Iris pigment epithelial cell (primary cell): ENCODE measurements at regions not wholly inside any gene's neighbourhood (a gene's known extent, or its start where the extent isn't known, plus 50 kb on each side); places are given as distances from the start of the nearest gene placed in this dataset.
"Not testable (repeated sequence)": the region's sequence is repeated elsewhere in the genome, so short reads cannot be mapped to it uniquely, and the experiment has no call there.

Experiments used
- DNase-seq: peaks from one replicate; pipeline ENCODE4 v3.0.0-alpha.2; 2011; ENCODE audit warnings: low read depth

DNA sequence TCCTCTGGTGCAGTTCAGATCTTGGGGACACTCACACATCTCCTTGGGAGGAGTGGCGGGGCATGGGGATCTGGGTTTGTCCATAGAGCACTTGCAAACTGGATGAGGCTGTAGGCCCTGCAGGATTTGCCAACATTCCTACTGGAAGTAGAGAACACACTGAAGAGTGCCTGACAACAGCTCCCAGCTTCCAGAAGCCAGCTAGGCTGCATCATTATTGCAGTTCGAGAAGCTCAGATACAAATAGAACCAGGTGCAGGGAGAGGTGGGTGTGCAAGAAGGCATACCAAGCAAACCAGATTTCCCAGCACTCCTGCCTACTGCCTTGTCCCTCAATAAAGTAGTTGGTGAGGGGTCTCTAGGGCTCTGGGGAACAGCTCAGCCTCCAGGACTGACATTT, 52.5 kb downstream of the RHOB start:
- no peak for DNase-seq

- peak; percentile 99 for DNase-seq
Observed at GRCh38 chr2:20501974-20502373, 55.1 kb downstream of the RHOB start.

DNA sequence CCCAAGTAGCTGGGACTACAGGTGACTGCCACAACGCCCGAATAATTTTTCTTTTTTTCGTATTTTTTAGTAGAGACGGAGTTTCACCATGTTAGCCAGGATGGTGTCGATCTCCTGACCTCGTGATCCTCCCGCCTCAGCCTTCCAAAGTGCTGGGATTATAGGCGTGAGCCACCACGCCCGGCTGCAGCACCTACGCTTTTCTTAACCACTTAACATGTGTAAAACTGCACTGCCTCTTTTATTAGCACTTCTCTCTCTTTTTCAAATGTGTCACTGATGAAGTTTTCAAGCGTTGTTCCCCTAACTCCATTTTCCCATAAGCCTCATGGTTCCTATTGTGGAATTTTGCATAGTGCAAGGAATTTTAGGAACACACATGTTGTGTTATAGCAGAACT, 55.6 kb downstream of the RHOB start:
- DNase-seq, result not testable (repeated sequence)

GRCh38 chr2:20504174-20504573, 57.3 kb downstream of the RHOB start:
- DNase-seq, result no peak

DNA sequence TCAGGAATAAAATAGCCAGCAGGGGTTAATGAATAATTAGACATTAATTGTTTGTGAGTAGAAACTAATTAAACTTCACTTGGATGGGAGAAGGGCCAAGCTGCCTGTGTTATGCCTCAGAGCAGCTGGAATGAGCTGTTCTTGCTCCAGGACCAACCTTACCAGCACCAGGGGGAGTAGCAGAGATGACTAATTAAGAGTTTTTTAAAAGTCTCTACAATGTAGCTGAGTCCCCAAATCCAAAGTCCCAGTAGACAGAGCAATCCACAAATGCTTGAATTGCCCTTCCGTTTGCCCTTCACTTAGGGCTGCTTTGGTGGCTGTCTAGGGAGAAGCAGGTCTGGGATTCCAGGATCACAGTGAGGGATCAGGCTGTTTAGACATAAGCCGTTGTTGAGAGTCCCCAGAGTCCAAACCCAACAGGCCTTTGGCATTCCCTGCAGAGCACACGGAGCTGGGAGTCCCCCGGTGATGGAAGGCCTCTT, 59.4 kb downstream of the RHOB start:
- peak; percentile 70 for DNase-seq

DNA sequence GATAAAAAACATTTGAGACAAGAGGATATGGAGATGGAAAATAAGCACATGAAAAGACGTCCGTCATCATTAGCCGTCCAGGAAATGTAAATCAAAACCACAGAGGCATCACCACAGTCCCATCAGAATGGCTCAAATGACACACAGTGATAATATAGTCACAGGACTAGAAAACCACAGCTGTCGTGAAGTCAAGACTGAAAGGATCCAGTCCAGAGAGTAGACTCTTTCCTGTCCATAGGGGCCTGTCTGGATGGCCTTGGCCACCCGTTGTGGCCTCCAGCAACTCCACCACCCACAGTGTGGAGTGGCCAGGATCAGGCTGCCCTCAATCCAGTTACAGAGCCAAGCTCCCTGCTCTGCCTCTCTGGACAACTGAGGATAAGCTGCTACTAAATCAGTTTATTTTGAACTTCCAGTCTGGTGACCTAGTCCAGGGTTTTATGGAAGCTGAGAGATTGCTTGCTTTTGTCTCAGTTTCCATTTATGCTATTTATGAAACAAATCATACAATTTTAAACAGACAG, 60.4 kb downstream of the RHOB start:
- no peak for DNase-seq

DNA sequence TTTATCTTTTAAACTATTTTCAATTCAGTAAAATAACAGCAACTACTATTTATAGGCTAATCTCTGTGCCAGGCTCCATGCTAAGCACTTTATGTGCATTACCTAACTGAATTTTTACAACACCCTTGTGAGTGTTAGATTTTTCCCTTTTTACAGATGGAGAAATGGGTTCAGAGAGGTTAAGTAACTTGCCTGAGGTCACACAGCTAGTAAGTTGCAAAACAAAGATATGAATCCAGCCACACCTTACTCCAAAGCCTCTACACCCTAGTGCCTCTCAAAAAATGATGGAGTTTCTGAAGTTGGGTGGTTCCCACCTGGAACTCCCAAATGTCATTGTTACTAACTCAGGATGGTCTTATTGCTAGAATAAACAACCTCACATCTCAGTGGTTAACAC, 60.8 kb downstream of the RHOB start:
- no peak for DNase-seq

GRCh38 chr2:20509301-20509769, 62.5 kb downstream of the RHOB start:
- no peak for DNase-seq

GRCh38 chr2:20509770-20510490, 63.1 kb downstream of the RHOB start:
- DNase-seq, result peak; percentile 63

GRCh38 chr2:20511130-20511529, 64.3 kb downstream of the RHOB start:
- DNase-seq, result no peak

DNA sequence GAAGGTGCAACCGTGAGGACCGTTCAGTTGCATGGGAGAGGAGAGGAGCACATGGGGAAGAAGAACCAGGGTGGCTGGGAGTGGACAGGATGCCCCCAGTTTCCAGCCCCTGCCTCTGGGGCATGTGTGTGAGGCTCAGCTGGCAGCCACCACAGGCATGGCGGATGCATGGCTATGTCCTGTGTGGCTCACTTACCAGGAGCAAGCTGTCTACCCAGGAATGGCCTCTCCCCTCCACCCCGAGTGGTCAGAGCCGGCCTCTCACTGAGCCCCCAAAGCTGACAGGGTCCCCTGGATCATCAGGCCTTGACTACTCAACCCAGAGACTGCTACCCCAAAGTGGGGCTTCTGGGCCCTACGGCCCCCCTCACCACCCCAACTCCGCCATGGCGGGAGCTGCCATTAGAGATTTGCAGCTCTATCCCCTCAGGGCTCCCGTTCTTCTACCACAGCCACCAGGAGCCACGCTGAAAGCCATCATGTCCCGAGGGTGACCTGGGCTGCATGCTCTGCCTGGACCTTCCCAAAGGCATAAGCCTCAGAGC, 65.3 kb downstream of the RHOB start:
- no peak for DNase-seq

DNA sequence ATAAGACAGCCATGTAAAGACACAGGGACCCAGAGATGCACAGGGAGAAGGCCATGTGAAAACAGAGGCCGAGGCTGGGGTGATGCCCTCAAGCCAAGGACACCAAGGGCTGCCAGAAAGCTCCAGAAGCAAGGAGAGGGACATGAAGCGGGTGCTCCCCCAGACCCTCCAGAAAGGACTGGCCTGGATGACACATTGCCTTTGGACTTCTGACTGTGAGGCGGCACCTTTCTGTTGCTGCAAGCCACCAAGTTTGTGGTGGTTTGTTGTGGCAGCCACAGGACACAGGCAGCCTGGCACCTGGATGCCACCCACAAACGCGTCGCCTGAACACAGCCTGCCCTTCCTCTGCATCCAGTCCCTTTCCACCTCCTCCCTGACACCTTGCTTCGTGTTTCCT, 67.1 kb downstream of the RHOB start:
- DNase-seq, result no peak

GRCh38 chr2:20514596-20515269, 67.9 kb downstream of the RHOB start:
- peak; percentile 99 for DNase-seq

DNA sequence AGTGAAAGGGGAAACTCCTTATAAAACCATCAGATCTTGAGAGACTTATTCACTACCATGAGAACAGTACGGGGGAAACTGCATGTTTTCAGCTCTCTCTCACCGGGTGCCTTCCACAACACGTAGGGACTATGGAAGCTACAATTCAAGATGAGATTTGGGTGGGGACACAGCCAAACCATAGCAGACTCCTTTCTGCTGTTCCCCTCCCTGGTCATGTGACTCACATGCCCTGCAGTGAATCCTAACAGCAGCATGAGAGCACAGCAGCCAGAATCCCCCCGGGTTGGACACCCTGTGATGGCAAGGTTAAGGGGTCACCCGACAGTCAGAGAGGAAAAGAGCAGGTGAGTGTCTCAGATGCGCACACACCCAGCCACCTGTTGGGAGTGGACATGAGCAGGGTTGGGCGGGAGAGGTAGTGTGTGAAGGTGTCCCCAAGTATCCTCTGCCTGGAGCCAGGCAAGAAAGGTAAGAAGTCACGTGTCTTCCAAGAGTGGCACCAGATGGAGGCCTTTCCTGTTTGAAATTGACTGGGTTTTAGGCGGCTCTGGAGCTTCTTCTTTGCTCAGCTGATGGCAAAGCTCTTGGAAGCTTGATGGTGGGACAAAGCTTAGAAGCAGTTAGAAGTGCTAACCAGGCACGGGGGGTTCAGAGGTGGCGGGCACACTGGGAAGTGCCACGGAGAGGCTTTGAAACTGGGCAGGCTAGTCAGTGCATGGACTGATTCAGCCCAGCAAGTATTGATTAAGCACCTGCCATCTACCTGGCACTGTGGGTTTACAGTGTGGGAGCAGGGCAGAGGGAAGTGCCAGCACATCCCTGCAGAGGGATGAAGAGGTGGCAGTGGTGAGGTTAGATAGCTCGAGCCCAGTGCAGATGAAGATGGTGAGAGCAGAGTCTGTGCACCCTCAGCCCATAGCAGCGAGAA, 68.7 kb downstream of the RHOB start:
- DNase-seq, result peak; percentile 38

DNA sequence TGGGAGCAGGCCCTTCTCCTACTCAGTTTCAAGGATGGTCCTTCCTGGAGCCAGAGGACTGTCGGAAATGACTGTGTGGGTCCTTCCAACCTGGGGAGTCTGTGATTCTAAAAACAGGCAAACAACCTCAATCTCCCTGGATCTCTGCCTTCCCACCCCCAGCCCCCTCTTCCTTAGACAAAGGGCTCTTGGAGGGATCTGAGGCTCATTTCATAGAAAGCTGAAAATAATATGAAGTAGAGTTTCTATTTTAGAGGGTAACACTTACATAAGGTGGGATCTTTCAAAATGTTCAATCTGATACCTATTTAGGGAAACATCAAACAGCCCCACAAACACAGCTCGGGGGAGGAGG, 69.4 kb downstream of the RHOB start:
- DNase-seq, result no peak

GRCh38 chr2:20516646-20517341, 69.9 kb downstream of the RHOB start:
- DNase-seq, result peak; percentile 36

DNA sequence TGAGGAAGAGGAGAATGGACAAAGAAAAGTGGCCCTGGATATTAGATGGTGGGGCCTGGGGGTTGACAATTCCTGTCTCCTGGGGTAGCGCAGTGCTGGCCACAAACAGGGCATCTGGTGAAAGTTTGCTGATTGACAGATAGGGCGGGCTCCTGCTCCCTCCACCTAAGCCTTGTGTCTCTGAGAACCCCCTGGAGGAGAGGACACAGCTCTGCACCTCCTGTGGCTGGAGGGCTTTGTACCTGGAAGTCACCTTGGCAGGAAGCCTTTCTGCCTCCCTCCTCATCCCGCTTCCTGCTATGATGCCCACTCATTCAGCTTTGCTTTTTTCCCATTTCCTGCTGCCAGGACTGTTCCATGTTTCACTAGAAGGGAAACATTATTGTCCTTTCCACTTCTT, 72.4 kb downstream of the RHOB start:
- DNase-seq, result no peak

- DNase-seq, result no peak
Observed at GRCh38 chr2:20520128-20520527, 73.3 kb downstream of the RHOB start.

DNA sequence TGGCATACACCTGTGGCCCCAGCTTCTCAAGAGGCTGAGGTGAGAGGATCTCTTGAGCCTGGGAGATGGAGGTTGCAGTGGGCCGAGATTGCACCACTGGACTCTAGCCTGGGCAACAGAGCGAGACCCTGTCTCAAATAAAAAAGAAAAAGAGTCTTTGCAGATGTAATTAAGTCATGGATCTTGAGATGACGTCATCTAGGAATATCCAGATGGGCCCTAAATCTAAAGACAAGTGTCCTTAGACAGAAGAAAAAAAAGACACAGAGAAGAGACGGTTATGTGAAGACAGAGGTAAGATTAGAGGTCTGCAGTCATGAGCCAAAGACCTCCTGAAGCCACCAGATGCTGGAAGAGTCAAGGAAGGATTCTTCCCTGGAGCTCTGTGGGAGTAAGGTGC, 74.3 kb downstream of the RHOB start:
- DNase-seq, result no peak

DNA sequence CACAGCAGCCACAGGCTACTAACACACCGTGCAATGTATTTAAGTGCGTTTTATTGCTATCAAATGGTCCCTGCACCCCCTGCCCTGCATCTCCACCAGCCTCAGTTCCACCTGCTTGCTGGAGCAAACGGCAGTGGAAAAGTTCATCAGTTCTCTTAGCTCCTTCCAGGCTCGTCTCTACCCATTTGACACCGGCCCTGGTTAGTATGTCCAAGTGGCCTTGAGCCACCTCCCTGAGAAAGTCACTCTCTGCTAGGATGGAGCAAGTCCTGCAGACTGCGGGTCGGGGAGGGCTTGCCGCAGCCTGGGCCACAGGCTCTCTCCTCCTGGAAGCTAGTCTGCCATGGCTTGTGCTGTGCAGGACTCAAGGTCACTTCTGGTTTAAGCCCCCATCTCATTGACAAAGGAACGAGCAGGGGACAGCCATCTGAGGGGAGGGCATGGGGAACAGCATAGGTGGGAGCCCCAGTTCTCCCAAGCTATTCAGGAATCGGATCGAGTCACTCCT, 74.9 kb downstream of the RHOB start:
- no peak for DNase-seq
